SK-N-SH (cell line): ENCODE measurements at regions not wholly inside any gene's neighbourhood (a gene's known extent, or its start where the extent isn't known, plus 50 kb on each side); places are given as distances from the start of the nearest gene placed in this dataset.

Experiments used
- CTCF ChIA-PET: fragments of 300-600, 350-600 bp; formaldehyde crosslinking; extraction: SDS; loops from one replicate; lab custom pipeline; 2021; lab: Yijun Ruan, JAX
- POLR2A ChIA-PET: fragments of 350-600 bp; sonication (Branson Sonifier 250); formaldehyde crosslinking; extraction: SDS; loops from one replicate; lab custom pipeline; 2020; ENCODE audit warnings: antibody characterized with exemption, inconsistent platforms; lab: Yijun Ruan, JAX
- DNase-seq: peaks from one replicate; pipeline ENCODE4 v3.0.0; 2012
- H2AFZ ChIP-seq: fragments of 200-600 bp; sonication (generic); 2 replicates; pipeline ENCODE4 v1.8.1; 2016; ENCODE audit warnings: antibody characterized with exemption, mild to moderate bottlenecking, low read depth
- H3F3A ChIP-seq: fragments of 200-600 bp; sonication (generic); replicated peaks from 2 replicates; pipeline ENCODE3; 2016; ENCODE audit warnings: antibody characterized with exemption, mild to moderate bottlenecking; ENCODE audit not compliant: insufficient read depth
- H3K27ac ChIP-seq, 2 experiments: fragments of 200-500 bp in 1 of 2; fragments of 200-600 bp in 1 of 2; sonication (Bioruptor generic) in 1 of 2; sonication (generic), shearing (Covaris generic) in 1 of 2; 2 replicates each; pipeline versions ENCODE4 v1.5.1 to v1.6.1; 2014 to 2016; ENCODE audit warnings: low read depth in 2 of 2, inconsistent platforms in 1 of 2, low read length in 1 of 2, mild to moderate bottlenecking in 1 of 2, mixed read lengths in 1 of 2
- H3K27me3 ChIP-seq: fragments of 200-600 bp; sonication (generic), shearing (Covaris generic); 2 replicates; pipeline ENCODE4 v1.6.1; 2016; ENCODE audit warnings: mixed run types; ENCODE audit not compliant: insufficient read depth
- H3K36me3 ChIP-seq, 2 experiments: fragments of 200-500 bp in 1 of 2; fragments of 200-600 bp in 1 of 2; sonication (Bioruptor generic) in 1 of 2; sonication (generic) in 1 of 2; replicated peaks in 1 of 2; 2 replicates each; pipeline versions ENCODE3 to v1.5.1; 2014 to 2016; ENCODE audit warnings: low read length in 1 of 2, mild to moderate bottlenecking in 1 of 2; ENCODE audit not compliant: insufficient read depth in 2 of 2, control insufficient read depth in 1 of 2
- H3K4me1 ChIP-seq, 2 experiments: fragments of 200-500 bp in 1 of 2; fragments of 200-600 bp in 1 of 2; sonication (Bioruptor generic) in 1 of 2; sonication (generic), shearing (Covaris generic) in 1 of 2; 2 replicates each; pipeline versions ENCODE4 v1.5.1 to v1.6.1; 2014 to 2016; ENCODE audit warnings: low read depth in 1 of 2, low read length in 1 of 2, mixed run types in 1 of 2; ENCODE audit not compliant: insufficient read depth in 2 of 2, control insufficient read depth in 1 of 2
- H3K4me2 ChIP-seq: fragments of 200-600 bp; sonication (generic), shearing (Covaris generic); 2 replicates; pipeline ENCODE4 v1.6.1; 2017; ENCODE audit warnings: mixed run types
- H3K4me3 ChIP-seq, 2 experiments: fragments of 200-500 bp in 1 of 2; fragments of 200-600 bp in 1 of 2; sonication (Bioruptor generic) in 1 of 2; sonication (generic), shearing (Covaris generic) in 1 of 2; 2 replicates each; pipeline versions ENCODE4 v1.5.1 to v1.8.1; 2014 to 2016; ENCODE audit warnings: low read depth in 2 of 2, inconsistent platforms in 1 of 2, low read length in 1 of 2, mild to moderate bottlenecking in 1 of 2, mixed read lengths in 1 of 2, moderate library complexity in 1 of 2
- H3K79me2 ChIP-seq: fragments of 200-600 bp; sonication (generic); 2 replicates; pipeline ENCODE4 v1.8.1; 2017; ENCODE audit warnings: mild to moderate bottlenecking; ENCODE audit not compliant: insufficient read depth
- H3K9ac ChIP-seq: fragments of 200-600 bp; sonication (generic); 2 replicates; pipeline ENCODE4 v1.6.1; 2017; ENCODE audit warnings: mixed run types
- H3K9me2 ChIP-seq: fragments of 200-600 bp; sonication (generic); 2 replicates; pipeline ENCODE4 v1.6.1; 2017; ENCODE audit warnings: mixed run types
- H3K9me3 ChIP-seq: fragments of 200-600 bp; sonication (generic); 2 replicates; pipeline ENCODE4 v1.6.1; 2017; ENCODE audit warnings: mixed run types, mild to moderate bottlenecking, moderate library complexity
- H4K20me1 ChIP-seq: fragments of 200-600 bp; sonication (generic); 2 replicates; pipeline ENCODE4 v1.6.1; 2017; ENCODE audit warnings: mild to moderate bottlenecking, mixed run types; ENCODE audit not compliant: insufficient read depth
- CHD2 ChIP-seq: fragments of 150-350 bp; IDR thresholded peaks from 2 replicates; pipeline ENCODE4 v1.6.1; 2018; ENCODE audit warnings: low read length; ENCODE audit not compliant: partially characterized antibody
- FOXM1 ChIP-seq: IDR thresholded peaks from 2 replicates; pipeline ENCODE4 v1.4.0; 2012; ENCODE audit warnings: low read depth, mild to moderate bottlenecking
- JUND ChIP-seq: IDR thresholded peaks from 2 replicates; pipeline ENCODE4 v1.4.0; 2012
- MEF2A ChIP-seq: IDR thresholded peaks from 2 replicates; pipeline ENCODE4 v1.4.0; 2012; ENCODE audit warnings: low read depth, borderline replicate concordance
- NRF1 ChIP-seq: IDR thresholded peaks from 2 replicates; pipeline ENCODE4 v1.6.1; 2012; ENCODE audit warnings: low read depth, mild to moderate bottlenecking, low read length
- PBX3 ChIP-seq: IDR thresholded peaks from 2 replicates; pipeline ENCODE4; 2012
- RAD21 ChIP-seq: IDR thresholded peaks from 2 replicates; pipeline ENCODE4 v1.6.1; 2012; ENCODE audit warnings: mild to moderate bottlenecking, low read length
- RCOR1 ChIP-seq: fragments of 150-350 bp; IDR thresholded peaks from 2 replicates; pipeline ENCODE4 v1.6.1; 2017; ENCODE audit warnings: antibody characterized with exemption, low read length
- SIN3A ChIP-seq: IDR thresholded peaks from 2 replicates; pipeline ENCODE4 v1.6.1; 2012; ENCODE audit warnings: low read depth, mild to moderate bottlenecking, low read length, moderate library complexity, borderline replicate concordance
- WGBS: methylation state at CpG from one replicate; pipeline ENCODE4 v1.1.6; 2017; ENCODE audit warnings: low lambda C conversion rate; 5-methylcytosine and 5-hydroxymethylcytosine counted together

GRCh38 chr4:96713271-96713850 is 873.5 kb downstream of the PDHA2 start (continued):
- TF ChIP-seq PBX3 (no peak), SIN3A (no peak), CHD2 (no peak), MEF2A (no peak), RCOR1 (no peak)

- no peaks in the 10 kb centered on the region for H3K27me3 ChIP-seq
- no peak overlapping the region for H3K27ac ChIP-seq
- ChIA-PET POLR2A (no interaction called here), CTCF (interaction anchor here (1.4 kb wide), 1 partner anchor 992 kb away, joined by 3 read pairs; no protein-coding TSS in a partner anchor)
- no peak overlapping the region for H3K4me2 ChIP-seq
- H3K4me3 ChIP-seq = no peak overlapping the region
- H3K4me1 ChIP-seq = no peaks in the 10 kb centered on the region
- H3K9ac ChIP-seq = no peak overlapping the region
- DNase-seq = no peak
- TF ChIP-seq CHD2 (no peak), NRF1 (no peak), RAD21 (no peak), FOXM1 (no peak)
- no peak overlapping the region for H2AFZ ChIP-seq
- H3K36me3 ChIP-seq = no peaks in the 10 kb centered on the region
- H3K9me3 ChIP-seq = no peaks in the 10 kb centered on the region
- H4K20me1 ChIP-seq = no peaks in the 10 kb centered on the region
- H3K9me2 ChIP-seq = no peaks in the 10 kb centered on the region
- no peaks in the 10 kb centered on the region for H3K79me2 ChIP-seq
- H3F3A ChIP-seq = no peaks in the 10 kb centered on the region
Observed at GRCh38 chr4:96729641-96730040, 889.7 kb downstream of the PDHA2 start.

GRCh38 chr4:96730432-96730831 is 890.5 kb downstream of the PDHA2 start:
- no peak overlapping the region for H2AFZ ChIP-seq
- no peak overlapping the region for H3K27ac ChIP-seq
- TF ChIP-seq FOXM1 = no peak
- no peak for TF ChIP-seq JUND
- no peak for TF ChIP-seq MEF2A
- no peak for TF ChIP-seq RCOR1
- no peak overlapping the region for H3K4me2 ChIP-seq
- no peaks in the 10 kb centered on the region for H3K79me2 ChIP-seq
- no peaks in the 10 kb centered on the region for H3K36me3 ChIP-seq
- no peaks in the 10 kb centered on the region for H3K27me3 ChIP-seq
- H3F3A ChIP-seq = no peaks in the 10 kb centered on the region
- no peaks in the 10 kb centered on the region for H3K9me3 ChIP-seq
- H3K9ac ChIP-seq = no peak overlapping the region
- ChIA-PET POLR2A (no interaction called here), CTCF (no interaction called here)
- no peak overlapping the region for H3K4me3 ChIP-seq
- H3K4me1 ChIP-seq = no peaks in the 10 kb centered on the region
- DNase-seq = no peak
- no peaks in the 10 kb centered on the region for H4K20me1 ChIP-seq
- 54% methylated on average over 3 of the region's 3 CpGs for WGBS
- H3K9me2 ChIP-seq = no peaks in the 10 kb centered on the region
